RWPE2 (cell line): ENCODE measurements at regions not wholly inside any gene's neighbourhood (a gene's known extent, or its start where the extent isn't known, plus 50 kb on each side); places are given as distances from the start of the nearest gene placed in this dataset.

Experiments
- ATAC-seq: fragments of 200-7000 bp; cut with Tn5 transposase; 3 replicates; pipeline ENCODE4 v1.9.1; 2021; ENCODE audit warnings: low read depth
- DNase-seq: peaks from one replicate; pipeline ENCODE4 v3.0.0-alpha.2; 2020; ENCODE audit warnings: low spot score
- H3K27ac ChIP-seq: fragments of 450-650 bp; 2 replicates; pipeline ENCODE4 v1.5.1; 2017; ENCODE audit warnings: mild to moderate bottlenecking; ENCODE audit not compliant: poor library complexity, severe bottlenecking
- H3K27me3 ChIP-seq: fragments of 250-450 bp; sonication (Bioruptor Pico); 2 replicates; pipeline ENCODE4 v1.5.1; 2021; ENCODE audit warnings: mild to moderate bottlenecking, moderate library complexity; ENCODE audit not compliant: insufficient read depth, poor library complexity, severe bottlenecking
- H3K36me3 ChIP-seq: fragments of 250-450 bp; sonication (Bioruptor Pico); 2 replicates; pipeline ENCODE4 v1.5.1; 2020; ENCODE audit warnings: low read depth, mild to moderate bottlenecking, moderate library complexity
- H3K4me1 ChIP-seq: fragments of 250-450 bp; sonication (Bioruptor Pico); 2 replicates; pipeline ENCODE4 v1.5.1; 2021; ENCODE audit warnings: mild to moderate bottlenecking, moderate library complexity; ENCODE audit not compliant: insufficient read depth, poor library complexity, severe bottlenecking
- H3K4me3 ChIP-seq: fragments of 250-450 bp; sonication (Bioruptor Pico); 2 replicates; pipeline ENCODE4 v1.5.1; 2021; ENCODE audit warnings: mild to moderate bottlenecking, moderate library complexity; ENCODE audit not compliant: severe bottlenecking
- H3K9me3 ChIP-seq: fragments of 250-450 bp; sonication (Bioruptor Pico); 2 replicates; pipeline ENCODE4 v1.5.1; 2021; ENCODE audit warnings: mild to moderate bottlenecking, moderate library complexity; ENCODE audit not compliant: severe bottlenecking
- CTCF ChIP-seq: fragments of 450-650 bp; IDR thresholded peaks from one replicate; pipeline ENCODE4 v1.5.1; 2017; ENCODE audit warnings: mild to moderate bottlenecking, moderate library complexity; ENCODE audit not compliant: poor library complexity, severe bottlenecking

- no peak for ATAC-seq
- Histone ChIP-seq H3K27ac (no peak overlapping the region), H3K36me3 (no peaks in the 10 kb centered on the region), H3K27me3 (no peaks in the 10 kb centered on the region), H3K9me3 (no peaks in the 10 kb centered on the region), H3K4me1 (no peaks in the 10 kb centered on the region), H3K4me3 (no peak overlapping the region)
- no peak for TF ChIP-seq CTCF
- DNase-seq, result no peak
Measured at GRCh38 chr3:144033240-144033589, 61.6 kb downstream of the DIPK2A start.

- no peak overlapping the region for H3K27ac ChIP-seq
- no peaks in the 10 kb centered on the region for H3K9me3 ChIP-seq
- H3K27me3 ChIP-seq, result no peaks in the 10 kb centered on the region
- no peak for DNase-seq
- no peak for TF ChIP-seq CTCF
- no peaks in the 10 kb centered on the region for H3K36me3 ChIP-seq
- H3K4me3 ChIP-seq, result no peak overlapping the region
- ATAC-seq, result no peak
- H3K4me1 ChIP-seq, result no peaks in the 10 kb centered on the region
Measured at GRCh38 chr3:144033863-144034262, 62.2 kb downstream of the DIPK2A start.

GRCh38 chr3:144034715-144035290, 63.2 kb downstream of the DIPK2A start:
- H3K4me3 ChIP-seq, result no peak overlapping the region
- ATAC-seq, result no peak
- DNase-seq, result no peak
- H3K27ac ChIP-seq, result no peak overlapping the region
- H3K36me3 ChIP-seq, result no peaks in the 10 kb centered on the region
- no peaks in the 10 kb centered on the region for H3K9me3 ChIP-seq
- TF ChIP-seq CTCF, result no peak
- no peaks in the 10 kb centered on the region for H3K27me3 ChIP-seq
- H3K4me1 ChIP-seq, result peaks cover 4% of the 10 kb centered on the region

- ATAC-seq (no peak), DNase-seq (no peak)
- Histone ChIP-seq H3K36me3 (no peaks in the 10 kb centered on the region), H3K27me3 (no peaks in the 10 kb centered on the region), H3K4me3 (no peak overlapping the region), H3K4me1 (peaks cover 5% of the 10 kb centered on the region), H3K27ac (no peak overlapping the region), H3K9me3 (no peaks in the 10 kb centered on the region)
- no peak for TF ChIP-seq CTCF
Measured at GRCh38 chr3:144036498-144036897, 64.9 kb downstream of the DIPK2A start.

GRCh38 chr3:144039661-144040060, 68.0 kb downstream of the DIPK2A start:
- H3K36me3 ChIP-seq, result no peaks in the 10 kb centered on the region
- H3K4me1 ChIP-seq, result peaks cover 5% of the 10 kb centered on the region
- H3K27ac ChIP-seq, result no peak overlapping the region
- no peaks in the 10 kb centered on the region for H3K27me3 ChIP-seq
- ATAC-seq, result peak; percentile 88
- no peak for TF ChIP-seq CTCF
- no peaks in the 10 kb centered on the region for H3K9me3 ChIP-seq
- no peak for DNase-seq
- H3K4me3 ChIP-seq, result no peak overlapping the region
